ENCODE measurements at regions not wholly inside any gene's neighbourhood (a gene's known extent, or its start where the extent isn't known, plus 50 kb on each side); places are given as distances from the start of the nearest gene placed in this dataset.

- 90% methylated on average over 2 of the region's 2 CpGs for WGBS
- intact Hi-C loops (cut with DNase I), result loop anchor here in 1 of 4 donors (10.0 kb wide), 1 partner anchor 120 kb away; no protein-coding TSS in a partner anchor
- no peaks in the 10 kb centered on the region for H3K9me3 ChIP-seq (ENCODE audit: control insufficient read depth, low read length)
- H3K4me3 ChIP-seq (ENCODE audit: low read length), result no peak overlapping the region
- no peaks in the 10 kb centered on the region for H3K4me1 ChIP-seq (ENCODE audit: control insufficient read depth, insufficient read depth, low read length)
- no peak overlapping the region for H3K27ac ChIP-seq (ENCODE audit: low read length)
- DNase-seq, result no peak
- ATAC-seq, result no peak
- no peaks in the 10 kb centered on the region for H3K27me3 ChIP-seq (ENCODE audit: control insufficient read depth, insufficient read depth)
These were observed 395.3 kb downstream of the NYAP2 start for GRCh38 chr2:225794652-225795400.

GRCh38 chr2:225793736-225794550 lies 394.4 kb downstream of the NYAP2 start:
- intact Hi-C loops (cut with DNase I), result loop anchor here in 1 of 4 donors (10.0 kb wide), 1 partner anchor 119 kb away; no protein-coding TSS in a partner anchor
- 63% methylated on average over 2 of the region's 2 CpGs for WGBS
- ATAC-seq, result no peak

DNA sequence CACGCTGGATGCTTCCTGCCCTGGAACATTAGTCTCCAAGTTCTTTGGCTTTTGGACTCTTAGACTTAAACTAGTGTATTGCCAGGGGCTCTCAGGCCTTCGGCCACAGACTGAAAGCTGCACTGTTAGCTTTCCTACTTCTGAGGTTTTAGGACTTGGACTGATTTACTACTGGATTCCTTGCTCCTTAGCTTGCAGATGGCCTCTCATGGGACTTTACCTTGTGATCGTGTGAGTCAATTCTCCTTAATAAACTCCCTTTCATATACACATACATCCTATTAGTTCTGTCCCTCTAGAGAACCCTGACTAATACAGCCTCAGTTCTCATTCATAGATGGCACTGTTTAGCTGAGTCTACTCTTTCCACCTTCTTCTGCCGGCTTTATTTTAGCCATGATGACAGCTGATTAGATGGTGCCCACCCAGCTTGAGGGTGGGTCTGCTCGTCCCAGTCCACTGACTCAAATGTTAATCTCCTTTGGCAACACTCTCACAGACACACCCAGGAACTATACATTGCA lies 389.1 kb downstream of the NYAP2 start:
- 49% methylated on average over 5 of the region's 5 CpGs for WGBS
- Histone ChIP-seq H3K4me3 (ENCODE audit: low read length) (no peak overlapping the region), H3K27me3 (ENCODE audit: control insufficient read depth, insufficient read depth) (no peaks in the 10 kb centered on the region), H3K27ac (ENCODE audit: low read length) (no peak overlapping the region), H3K4me1 (ENCODE audit: control insufficient read depth, insufficient read depth, low read length) (no peaks in the 10 kb centered on the region), H3K9me3 (ENCODE audit: control insufficient read depth, low read length) (no peaks in the 10 kb centered on the region)
- DNase-seq, result no peak
- intact Hi-C loops (cut with DNase I), result no loop called here
- no peak for ATAC-seq

More at GRCh38 chr2:225793736-225794550, 394.4 kb downstream of the NYAP2 start:
- H3K4me1 ChIP-seq (ENCODE audit: control insufficient read depth, insufficient read depth, low read length), result no peaks in the 10 kb centered on the region
- H3K27me3 ChIP-seq (ENCODE audit: control insufficient read depth, insufficient read depth), result no peaks in the 10 kb centered on the region
- no peak for DNase-seq
- H3K27ac ChIP-seq (ENCODE audit: low read length), result no peak overlapping the region
- no peak overlapping the region for H3K4me3 ChIP-seq (ENCODE audit: low read length)
- H3K9me3 ChIP-seq (ENCODE audit: control insufficient read depth, low read length), result no peaks in the 10 kb centered on the region

DNA sequence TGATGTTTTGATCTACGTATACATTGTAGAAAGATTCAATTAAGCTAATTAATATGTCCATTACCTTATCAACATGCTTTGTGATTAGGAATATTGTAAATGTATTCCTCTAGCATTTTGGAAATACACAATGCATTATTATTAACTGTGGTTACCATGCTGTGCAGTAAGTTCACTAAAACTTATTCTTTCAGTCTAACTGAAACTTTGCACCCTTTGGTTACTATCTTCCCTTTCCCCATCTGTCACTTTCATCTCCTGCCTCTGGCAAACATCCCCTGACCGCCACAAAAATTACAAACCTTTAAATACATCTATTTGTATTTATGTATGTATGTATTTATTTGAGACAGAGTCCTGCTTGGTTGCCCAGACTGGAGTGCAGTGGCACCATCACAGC lies 388.0 kb downstream of the NYAP2 start:
- Histone ChIP-seq H3K27ac (ENCODE audit: low read length) (no peak overlapping the region), H3K4me1 (ENCODE audit: control insufficient read depth, insufficient read depth, low read length) (no peaks in the 10 kb centered on the region), H3K9me3 (ENCODE audit: control insufficient read depth, low read length) (no peaks in the 10 kb centered on the region), H3K27me3 (ENCODE audit: control insufficient read depth, insufficient read depth) (no peaks in the 10 kb centered on the region), H3K4me3 (ENCODE audit: low read length) (no peak overlapping the region)
- intact Hi-C loops (cut with DNase I), result no loop called here
- 87% methylated on average over 2 of the region's 2 CpGs for WGBS
- DNase-seq (no peak), ATAC-seq (no peak)

DNA sequence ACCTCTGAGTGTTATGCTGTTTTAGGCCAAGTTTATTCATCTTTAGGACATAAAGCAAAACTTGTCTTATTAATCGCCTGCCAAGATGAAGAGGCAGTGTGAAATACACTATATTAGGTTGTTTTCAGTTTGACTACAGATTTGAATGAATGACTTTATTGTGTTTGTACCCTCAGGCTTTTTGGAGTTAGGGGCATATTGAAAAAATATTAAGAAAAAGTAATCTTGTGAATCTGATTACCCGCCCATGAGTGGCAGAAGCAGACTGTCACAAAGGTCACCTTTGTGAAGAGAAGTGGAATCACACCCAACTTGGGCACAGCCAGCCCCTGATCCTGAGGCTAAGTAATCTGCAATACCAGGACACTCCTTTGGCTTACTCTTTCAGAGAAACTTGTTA lies 382.5 kb downstream of the NYAP2 start:
- no peak for ATAC-seq
- WGBS, result 87% methylated on average over 2 of the region's 2 CpGs

GRCh38 chr2:225781145-225781544 lies 381.6 kb downstream of the NYAP2 start:
- DNase-seq (no peak), ATAC-seq (no peak)
- H3K9me3 ChIP-seq (ENCODE audit: control insufficient read depth, low read length), result no peaks in the 10 kb centered on the region
- WGBS, result 95% methylated on average over 2 of the region's 2 CpGs
- H3K4me1 ChIP-seq (ENCODE audit: control insufficient read depth, insufficient read depth, low read length), result no peaks in the 10 kb centered on the region
- no peak overlapping the region for H3K4me3 ChIP-seq (ENCODE audit: low read length)
- H3K27me3 ChIP-seq (ENCODE audit: control insufficient read depth, insufficient read depth), result no peaks in the 10 kb centered on the region
- no peak overlapping the region for H3K27ac ChIP-seq (ENCODE audit: low read length)
- intact Hi-C loops (cut with DNase I), result no loop called here

More for the DNA sequence above, 382.5 kb downstream of the NYAP2 start:
- Histone ChIP-seq H3K4me3 (ENCODE audit: low read length) (no peak overlapping the region), H3K27me3 (ENCODE audit: control insufficient read depth, insufficient read depth) (no peaks in the 10 kb centered on the region), H3K9me3 (ENCODE audit: control insufficient read depth, low read length) (no peaks in the 10 kb centered on the region), H3K27ac (ENCODE audit: low read length) (no peak overlapping the region), H3K4me1 (ENCODE audit: control insufficient read depth, insufficient read depth, low read length) (no peaks in the 10 kb centered on the region)
- intact Hi-C loops (cut with DNase I), result no loop called here
- no peak for DNase-seq

- intact Hi-C loops (cut with DNase I), result no loop called here
- Histone ChIP-seq H3K27ac (ENCODE audit: low read length) (no peak overlapping the region), H3K4me3 (ENCODE audit: low read length) (no peak overlapping the region), H3K9me3 (ENCODE audit: control insufficient read depth, low read length) (no peaks in the 10 kb centered on the region), H3K27me3 (ENCODE audit: control insufficient read depth, insufficient read depth) (no peaks in the 10 kb centered on the region), H3K4me1 (ENCODE audit: control insufficient read depth, insufficient read depth, low read length) (no peaks in the 10 kb centered on the region)
- DNase-seq (no peak), ATAC-seq (peak in 1 of 2 donors; percentile 73)
- 52% methylated on average over 1 of the region's 1 CpG for WGBS
These were observed 380.3 kb downstream of the NYAP2 start for GRCh38 chr2:225779829-225780228.

GRCh38 chr2:225773148-225773547 lies 373.6 kb downstream of the NYAP2 start:
- no peak overlapping the region for H3K27ac ChIP-seq (ENCODE audit: low read length)
- no peaks in the 10 kb centered on the region for H3K27me3 ChIP-seq (ENCODE audit: control insufficient read depth, insufficient read depth)
- intact Hi-C loops (cut with DNase I), result no loop called here
- no peaks in the 10 kb centered on the region for H3K9me3 ChIP-seq (ENCODE audit: control insufficient read depth, low read length)
- peaks cover 2% of the 10 kb centered on the region for H3K4me1 ChIP-seq (ENCODE audit: control insufficient read depth, insufficient read depth, low read length)
- ATAC-seq (peak; percentile 39 to 70), DNase-seq (no peak)
- 37% methylated on average over 2 of the region's 2 CpGs for WGBS
- no peak overlapping the region for H3K4me3 ChIP-seq (ENCODE audit: low read length)

GRCh38 chr2:225771701-225772100 lies 372.2 kb downstream of the NYAP2 start:
- intact Hi-C loops (cut with DNase I), result no loop called here
- DNase-seq (no peak), ATAC-seq (no peak)
- Histone ChIP-seq H3K4me1 (ENCODE audit: control insufficient read depth, insufficient read depth, low read length) (peaks cover 2% of the 10 kb centered on the region), H3K9me3 (ENCODE audit: control insufficient read depth, low read length) (no peaks in the 10 kb centered on the region), H3K27me3 (ENCODE audit: control insufficient read depth, insufficient read depth) (no peaks in the 10 kb centered on the region), H3K27ac (ENCODE audit: low read length) (no peak overlapping the region), H3K4me3 (ENCODE audit: low read length) (no peak overlapping the region)
- WGBS, result 92% methylated on average over 2 of the region's 2 CpGs

DNA sequence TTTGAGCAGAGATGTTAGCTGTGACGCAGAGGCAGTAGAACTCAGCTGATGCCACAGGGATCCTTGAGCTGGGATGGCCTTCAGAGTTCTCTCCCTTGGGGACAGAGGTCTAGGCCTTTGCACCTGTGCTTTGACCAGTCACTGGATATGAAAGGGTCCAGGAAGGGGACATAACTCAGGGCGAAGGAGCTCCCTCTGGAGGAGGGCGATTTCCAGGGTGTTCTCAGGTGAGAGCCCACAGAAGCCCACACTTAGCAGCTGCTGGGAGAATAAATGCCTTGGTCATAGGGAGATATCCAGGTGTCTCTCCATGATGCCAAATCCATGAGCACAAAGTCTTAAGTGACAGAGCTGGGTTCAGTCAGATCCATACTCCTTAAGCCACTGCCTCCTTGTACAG lies 369.2 kb downstream of the NYAP2 start:
- H3K9me3 ChIP-seq (ENCODE audit: control insufficient read depth, low read length), result no peaks in the 10 kb centered on the region
- no peaks in the 10 kb centered on the region for H3K27me3 ChIP-seq (ENCODE audit: control insufficient read depth, insufficient read depth)
- no peak overlapping the region for H3K27ac ChIP-seq (ENCODE audit: low read length)
- DNase-seq (no peak), ATAC-seq (no peak)
- intact Hi-C loops (cut with DNase I), result no loop called here
- H3K4me3 ChIP-seq (ENCODE audit: low read length), result no peak overlapping the region
- peaks cover 2% of the 10 kb centered on the region for H3K4me1 ChIP-seq (ENCODE audit: control insufficient read depth, insufficient read depth, low read length)
- 89% methylated on average over 3 of the region's 3 CpGs for WGBS

DNA sequence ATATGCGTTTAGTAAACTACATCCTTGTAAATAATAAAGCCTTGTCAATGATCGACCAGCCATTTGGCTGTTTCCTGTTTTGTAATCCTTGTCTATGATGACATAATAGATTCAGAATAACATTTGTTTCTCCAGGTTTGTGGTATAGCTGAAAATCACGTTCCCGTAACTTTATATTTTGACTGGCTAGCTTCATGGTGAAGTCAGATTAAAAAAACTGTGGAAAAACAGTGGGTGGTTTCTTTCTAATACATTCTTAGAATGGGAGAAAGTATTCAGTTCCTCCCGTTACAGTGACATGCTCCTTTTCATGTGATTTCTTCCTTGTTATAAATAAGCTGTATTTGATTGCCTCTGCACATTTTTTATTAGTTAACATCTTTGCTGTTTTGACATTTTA lies 366.9 kb downstream of the NYAP2 start:
- Histone ChIP-seq H3K27ac (ENCODE audit: low read length) (no peak overlapping the region), H3K4me3 (ENCODE audit: low read length) (no peak overlapping the region), H3K4me1 (ENCODE audit: control insufficient read depth, insufficient read depth, low read length) (peaks cover 2% of the 10 kb centered on the region), H3K27me3 (ENCODE audit: control insufficient read depth, insufficient read depth) (no peaks in the 10 kb centered on the region), H3K9me3 (ENCODE audit: control insufficient read depth, low read length) (no peaks in the 10 kb centered on the region)
- ATAC-seq (no peak), DNase-seq (no peak)
- 39% methylated on average over 5 of the region's 5 CpGs for WGBS
- intact Hi-C loops (cut with DNase I), result no loop called here
